ENCODE measurements at regions not wholly inside any gene's neighbourhood (a gene's known extent, or its start where the extent isn't known, plus 50 kb on each side); places are given as distances from the start of the nearest gene placed in this dataset.

GRCh38 chr1:82703951-82704350 lies 903.2 kb downstream of the ADGRL2 start:
- TF ChIP-seq EZH2phosphoT487 (IDR thresholded peaks at IDR 0.05; ENCODE audit: borderline replicate concordance, low read length), result no peak
- TF ChIP-seq CTCF (IDR thresholded peaks at IDR 0.05; ENCODE audit: low read depth, low read length, poor library complexity, severe bottlenecking), result no peak
- no peaks in the 10 kb centered on the region for H3F3A ChIP-seq (ENCODE audit: control insufficient read depth, insufficient read depth)
- no peaks in the 10 kb centered on the region for H3K4me1 ChIP-seq (ENCODE audit: control insufficient read depth, low read length)
- no peaks in the 10 kb centered on the region for H3K79me2 ChIP-seq (ENCODE audit: control insufficient read depth, low read length)
- H4K20me1 ChIP-seq (ENCODE audit: control insufficient read depth, insufficient read depth, low read depth, low read length), result no peaks in the 10 kb centered on the region
- H3K4me2 ChIP-seq (ENCODE audit: low read length), result no peak overlapping the region
- no peaks in the 10 kb centered on the region for H3K9me2 ChIP-seq (replicated peaks; ENCODE audit: control insufficient read depth, low read length)
- H3K27me3 ChIP-seq (ENCODE audit: control insufficient read depth, low read length), result no peaks in the 10 kb centered on the region
- no peaks in the 10 kb centered on the region for H3K36me3 ChIP-seq (ENCODE audit: control insufficient read depth, low read length)
- H3K27ac ChIP-seq (ENCODE audit: low read depth, low read length), result no peak overlapping the region
- H3K9me3 ChIP-seq (ENCODE audit: control insufficient read depth, insufficient read depth, low read length), result no peaks in the 10 kb centered on the region
- H3K4me3 ChIP-seq (ENCODE audit: low read length), result no peak overlapping the region

- Histone ChIP-seq H3K4me1 (ENCODE audit: control insufficient read depth, low read length) (no peaks in the 10 kb centered on the region), H3K36me3 (ENCODE audit: control insufficient read depth, low read length) (no peaks in the 10 kb centered on the region), H3K9me3 (ENCODE audit: control insufficient read depth, insufficient read depth, low read length) (no peaks in the 10 kb centered on the region), H3K4me2 (ENCODE audit: low read length) (no peak overlapping the region), H3K9me2 (replicated peaks; ENCODE audit: control insufficient read depth, low read length) (no peaks in the 10 kb centered on the region), H3K27ac (ENCODE audit: low read depth, low read length) (no peak overlapping the region), H3F3A (ENCODE audit: control insufficient read depth, insufficient read depth) (no peaks in the 10 kb centered on the region), H3K79me2 (ENCODE audit: control insufficient read depth, low read length) (no peaks in the 10 kb centered on the region), H3K4me3 (ENCODE audit: low read length) (no peak overlapping the region), H3K27me3 (ENCODE audit: control insufficient read depth, low read length) (no peaks in the 10 kb centered on the region), H4K20me1 (ENCODE audit: control insufficient read depth, insufficient read depth, low read depth, low read length) (no peaks in the 10 kb centered on the region)
- TF ChIP-seq EZH2phosphoT487 (IDR thresholded peaks at IDR 0.05; ENCODE audit: borderline replicate concordance, low read length) (no peak), CTCF (IDR thresholded peaks at IDR 0.05; ENCODE audit: low read depth, low read length, poor library complexity, severe bottlenecking) (no peak)
Observed at GRCh38 chr1:82700476-82700875, 899.7 kb downstream of the ADGRL2 start.

- no peaks in the 10 kb centered on the region for H4K20me1 ChIP-seq (ENCODE audit: control insufficient read depth, insufficient read depth, low read depth, low read length)
- H3K27ac ChIP-seq (ENCODE audit: low read depth, low read length), result no peak overlapping the region
- no peaks in the 10 kb centered on the region for H3K9me3 ChIP-seq (ENCODE audit: control insufficient read depth, insufficient read depth, low read length)
- no peak for TF ChIP-seq EZH2phosphoT487 (IDR thresholded peaks at IDR 0.05; ENCODE audit: borderline replicate concordance, low read length)
- TF ChIP-seq CTCF (IDR thresholded peaks at IDR 0.05; ENCODE audit: low read depth, low read length, poor library complexity, severe bottlenecking), result no peak
- no peaks in the 10 kb centered on the region for H3K27me3 ChIP-seq (ENCODE audit: control insufficient read depth, low read length)
- no peak overlapping the region for H3K4me3 ChIP-seq (ENCODE audit: low read length)
- H3K9me2 ChIP-seq (replicated peaks; ENCODE audit: control insufficient read depth, low read length), result no peaks in the 10 kb centered on the region
- H3F3A ChIP-seq (ENCODE audit: control insufficient read depth, insufficient read depth), result no peaks in the 10 kb centered on the region
- H3K4me1 ChIP-seq (ENCODE audit: control insufficient read depth, low read length), result no peaks in the 10 kb centered on the region
- H3K36me3 ChIP-seq (ENCODE audit: control insufficient read depth, low read length), result no peaks in the 10 kb centered on the region
- no peak overlapping the region for H3K4me2 ChIP-seq (ENCODE audit: low read length)
- H3K79me2 ChIP-seq (ENCODE audit: control insufficient read depth, low read length), result no peaks in the 10 kb centered on the region
Observed at GRCh38 chr1:82697965-82698364, 897.2 kb downstream of the ADGRL2 start.

- Histone ChIP-seq H3K36me3 (ENCODE audit: control insufficient read depth, low read length) (no peaks in the 10 kb centered on the region), H3F3A (ENCODE audit: control insufficient read depth, insufficient read depth) (no peaks in the 10 kb centered on the region), H3K9me3 (ENCODE audit: control insufficient read depth, insufficient read depth, low read length) (no peaks in the 10 kb centered on the region), H3K79me2 (ENCODE audit: control insufficient read depth, low read length) (no peaks in the 10 kb centered on the region), H3K9me2 (replicated peaks; ENCODE audit: control insufficient read depth, low read length) (no peaks in the 10 kb centered on the region), H3K27me3 (ENCODE audit: control insufficient read depth, low read length) (no peaks in the 10 kb centered on the region), H3K27ac (ENCODE audit: low read depth, low read length) (no peak overlapping the region), H3K4me1 (ENCODE audit: control insufficient read depth, low read length) (no peaks in the 10 kb centered on the region), H3K4me3 (ENCODE audit: low read length) (no peak overlapping the region), H3K4me2 (ENCODE audit: low read length) (no peak overlapping the region), H4K20me1 (ENCODE audit: control insufficient read depth, insufficient read depth, low read depth, low read length) (no peaks in the 10 kb centered on the region)
- TF ChIP-seq EZH2phosphoT487 (IDR thresholded peaks at IDR 0.05; ENCODE audit: borderline replicate concordance, low read length), result no peak
Observed at GRCh38 chr1:82695443-82695842, 894.7 kb downstream of the ADGRL2 start.
